WTC11 (cell line): ENCODE measurements at regions not wholly inside any gene's neighbourhood (a gene's known extent, or its start where the extent isn't known, plus 50 kb on each side); places are given as distances from the start of the nearest gene placed in this dataset.

Experiments used
- ATAC-seq: fragments of 200-7000 bp; cut with Tn5 transposase; 2 replicates; pipeline ENCODE4 v1.10.0; 2021; ENCODE audit warnings: mild to moderate bottlenecking, moderate library complexity
- CTCF ChIA-PET: fragments of 300-600 bp; sonication (Branson Sonifier 250); formaldehyde crosslinking; loops from one replicate; lab custom pipeline; 2021; ENCODE audit warnings: antibody characterized with exemption; lab: Charles Lee
- POLR2A ChIA-PET: fragments of 350-600 bp; sonication (Branson Sonifier 250); formaldehyde crosslinking; loops from one replicate; lab custom pipeline; 2021; ENCODE audit warnings: antibody characterized with exemption; lab: Charles Lee
- DNase-seq: peaks from one replicate; pipeline ENCODE4 v3.0.0; 2021; ENCODE audit warnings: low spot score
- H3K27ac Mint-ChIP-seq: 2 replicates; pipeline ENCODE4 v1.8.0; 2021; ENCODE audit warnings: mixed read lengths
- H3K27me3 Mint-ChIP-seq: 2 replicates; pipeline ENCODE4 v1.8.0; 2021; ENCODE audit warnings: low read depth, mild to moderate bottlenecking, moderate library complexity, mixed read lengths
- H3K36me3 Mint-ChIP-seq: 2 replicates; pipeline ENCODE4 v1.8.0; 2021; ENCODE audit warnings: mixed read lengths
- H3K4me1 Mint-ChIP-seq: 2 replicates; pipeline ENCODE4 v1.8.0; 2022; ENCODE audit warnings: mixed read lengths
- H3K4me3 Mint-ChIP-seq: 2 replicates; pipeline ENCODE4 v1.8.0; 2021; ENCODE audit warnings: mild to moderate bottlenecking, moderate library complexity, mixed read lengths
- H3K9me3 Mint-ChIP-seq: 2 replicates; pipeline ENCODE4 v1.8.0; 2021; ENCODE audit warnings: mixed read lengths
- AR ChIP-seq: fragments of 250-450 bp; sonication (Bioruptor Pico); IDR thresholded peaks from 2 replicates; pipeline ENCODE4 v1.9.0; 2021; ENCODE audit warnings: mild to moderate bottlenecking
- ATF6 ChIP-seq: sonication (generic); formaldehyde crosslinking; IDR thresholded peaks from 2 replicates; pipeline ENCODE4 v1.8.1; 2023; ENCODE audit warnings: mild to moderate bottlenecking, missing genetic modification reagents
- CDX4 ChIP-seq: fragments of 250-450 bp; sonication (Bioruptor Pico); IDR thresholded peaks from 2 replicates; pipeline ENCODE4 v1.9.0; 2021; ENCODE audit warnings: moderate library complexity, mild to moderate bottlenecking, inconsistent platforms, borderline replicate concordance
- CREB1 ChIP-seq: sonication (generic); formaldehyde crosslinking; IDR thresholded peaks from 2 replicates; pipeline ENCODE4 v1.8.0; 2023; ENCODE audit warnings: mild to moderate bottlenecking, missing genetic modification reagents
- E2F5 ChIP-seq: sonication (generic); formaldehyde crosslinking; IDR thresholded peaks from 2 replicates; pipeline ENCODE4 v1.8.1; 2022; ENCODE audit warnings: mild to moderate bottlenecking, moderate library complexity, missing genetic modification reagents
- EMX1 ChIP-seq: fragments of 250-450 bp; sonication (Bioruptor Pico); IDR thresholded peaks from 2 replicates; pipeline ENCODE4 v1.8.0; 2021; ENCODE audit warnings: mild to moderate bottlenecking
- ERG ChIP-seq: fragments of 250-450 bp; sonication (Bioruptor Pico); IDR thresholded peaks from 2 replicates; pipeline ENCODE4 v1.8.0; 2021; ENCODE audit warnings: mild to moderate bottlenecking
- ESRRA ChIP-seq: sonication (generic); formaldehyde crosslinking; IDR thresholded peaks from 2 replicates; pipeline ENCODE4 v1.8.1; 2022; ENCODE audit warnings: mild to moderate bottlenecking, missing genetic modification reagents, borderline replicate concordance
- ETV6 ChIP-seq: sonication (generic); formaldehyde crosslinking; IDR thresholded peaks from 2 replicates; pipeline ENCODE4 v1.8.1; 2022; ENCODE audit warnings: mild to moderate bottlenecking, missing genetic modification reagents
- FOXP1 ChIP-seq: sonication (generic); formaldehyde crosslinking; IDR thresholded peaks from 2 replicates; pipeline ENCODE4 v1.8.0; 2022; ENCODE audit warnings: missing genetic modification reagents, mild to moderate bottlenecking, moderate library complexity, borderline replicate concordance
- GTF2I ChIP-seq: fragments of 250-450 bp; sonication (Bioruptor Pico); conservative IDR thresholded peaks from 2 replicates; pipeline ENCODE4 v1.4.0; 2021; ENCODE audit warnings: mild to moderate bottlenecking
- HMGA2 ChIP-seq: fragments of 250-450 bp; sonication (Bioruptor Pico); IDR thresholded peaks from 2 replicates; pipeline ENCODE4 v1.4.0; 2021; ENCODE audit warnings: mild to moderate bottlenecking, moderate library complexity
- HMGXB4 ChIP-seq: sonication (generic); formaldehyde crosslinking; IDR thresholded peaks from 2 replicates; pipeline ENCODE4 v1.8.1; 2023; ENCODE audit warnings: mild to moderate bottlenecking, moderate library complexity, missing genetic modification reagents
- IRF1 ChIP-seq: sonication (generic); formaldehyde crosslinking; IDR thresholded peaks from 2 replicates; pipeline ENCODE4 v1.8.0; 2023; ENCODE audit warnings: missing genetic modification reagents
- JAZF1 ChIP-seq: fragments of 250-450 bp; sonication (Bioruptor Pico); IDR thresholded peaks from 2 replicates; pipeline ENCODE4 v1.9.0; 2021; ENCODE audit warnings: moderate library complexity, mild to moderate bottlenecking, inconsistent platforms
- JUN ChIP-seq: sonication (generic); formaldehyde crosslinking; IDR thresholded peaks from 2 replicates; pipeline ENCODE4 v1.8.0; 2023; ENCODE audit warnings: mild to moderate bottlenecking, missing genetic modification reagents
- MLX ChIP-seq: sonication (generic); formaldehyde crosslinking; IDR thresholded peaks from 2 replicates; pipeline ENCODE4 v1.8.1; 2023; ENCODE audit warnings: mild to moderate bottlenecking, missing genetic modification reagents, moderate library complexity
- OVOL2 ChIP-seq: fragments of 250-450 bp; sonication (Bioruptor Pico); IDR thresholded peaks from 2 replicates; pipeline ENCODE4 v1.9.0; 2021; ENCODE audit warnings: mild to moderate bottlenecking, borderline replicate concordance
- SP1 ChIP-seq: sonication (generic); formaldehyde crosslinking; conservative IDR thresholded peaks from 2 replicates; pipeline ENCODE4 v1.8.1; 2022; ENCODE audit warnings: missing genetic modification reagents
- ZBTB43 ChIP-seq: sonication (generic); formaldehyde crosslinking; IDR thresholded peaks from 2 replicates; pipeline ENCODE4 v1.8.1; 2023; ENCODE audit warnings: mild to moderate bottlenecking, missing genetic modification reagents
- ZNF416 ChIP-seq: fragments of 250-450 bp; sonication (Bioruptor Pico); IDR thresholded peaks from 2 replicates; pipeline ENCODE4 v1.9.0; 2021; ENCODE audit warnings: mild to moderate bottlenecking, inconsistent platforms
- ZNF671 ChIP-seq: fragments of 250-450 bp; sonication (Bioruptor Pico); IDR thresholded peaks from 2 replicates; pipeline ENCODE4 v1.8.0; 2021; ENCODE audit warnings: mild to moderate bottlenecking

GRCh38 chr20:7695635-7696034 is 244.6 kb downstream of the HAO1 start:
- Mint-ChIP-seq H3K27ac (no peak overlapping the region), H3K4me3 (no peak overlapping the region), H3K4me1 (no peaks in the 10 kb centered on the region), H3K9me3 (peaks cover 2% of the 10 kb centered on the region), H3K36me3 (no peaks in the 10 kb centered on the region), H3K27me3 (no peaks in the 10 kb centered on the region)
- TF ChIP-seq ETV6 (CRISPR knock-in tag) (no peak), JAZF1 (CRISPR knock-in tag) (no peak), JUN (CRISPR knock-in tag) (no peak), FOXP1 (CRISPR knock-in tag) (no peak), GTF2I (CRISPR knock-in tag) (no peak), ATF6 (CRISPR knock-in tag) (no peak), ZBTB43 (CRISPR knock-in tag) (no peak)
- ChIA-PET CTCF (no interaction called here), POLR2A (no interaction called here)
- DNase-seq (no peak), ATAC-seq (no peak)

- H3K9me3 Mint-ChIP-seq, result peaks cover 5% of the 10 kb centered on the region
- CTCF ChIA-PET, result no interaction called here
- no peaks in the 10 kb centered on the region for H3K36me3 Mint-ChIP-seq
- TF ChIP-seq OVOL2 (no peak), EMX1 (CRISPR knock-in tag) (no peak), IRF1 (CRISPR knock-in tag) (no peak)
- ATAC-seq (no peak), DNase-seq (no peak)
- POLR2A ChIA-PET, result no interaction called here
- no peak overlapping the region for H3K4me3 Mint-ChIP-seq
- no peaks in the 10 kb centered on the region for H3K27me3 Mint-ChIP-seq
- no peaks in the 10 kb centered on the region for H3K4me1 Mint-ChIP-seq
- H3K27ac Mint-ChIP-seq, result no peak overlapping the region
These were observed 243.9 kb downstream of the HAO1 start for GRCh38 chr20:7696311-7696710.

- H3K9me3 Mint-ChIP-seq, result peaks cover 9% of the 10 kb centered on the region
- H3K4me1 Mint-ChIP-seq, result peaks cover 11% of the 10 kb centered on the region
- H3K27ac Mint-ChIP-seq, result no peak overlapping the region
- no peak for ATAC-seq
- CTCF ChIA-PET, result no interaction called here
- POLR2A ChIA-PET, result no interaction called here
- H3K27me3 Mint-ChIP-seq, result no peaks in the 10 kb centered on the region; the same call in 1 of the 2 replicates
- no peaks in the 10 kb centered on the region for H3K36me3 Mint-ChIP-seq
- no peak overlapping the region for H3K4me3 Mint-ChIP-seq
- DNase-seq, result no peak
- TF ChIP-seq ERG (CRISPR knock-in tag), result no peak
- TF ChIP-seq HMGXB4 (CRISPR knock-in tag), result no peak
- TF ChIP-seq HMGA2, result no peak
- TF ChIP-seq ESRRA (CRISPR knock-in tag), result no peak
- TF ChIP-seq CDX4 (CRISPR knock-in tag), result no peak
- TF ChIP-seq E2F5 (CRISPR knock-in tag), result no peak
- no peak for TF ChIP-seq ZNF416 (CRISPR knock-in tag)
- no peak for TF ChIP-seq AR
- TF ChIP-seq ZNF671 (CRISPR knock-in tag), result no peak
- TF ChIP-seq CREB1, result no peak
- no peak for TF ChIP-seq MLX (CRISPR knock-in tag)
- TF ChIP-seq SP1 (CRISPR knock-in tag), result no peak
These were observed 238.1 kb downstream of the HAO1 start for GRCh38 chr20:7702141-7702540.
